Heart left ventricle (tissue), 16 donors: ENCODE measurements at regions not wholly inside any gene's neighbourhood (a gene's known extent, or its start where the extent isn't known, plus 50 kb on each side); places are given as distances from the start of the nearest gene placed in this dataset.

Source experiments
- ATAC-seq, 4 donors: fragments of 200-7000 bp; cut with Tn5 transposase; one replicate each; pipeline ENCODE4 v1.9.1; 2020 to 2022; ENCODE audit warnings: moderate library complexity in 4 of 4, mild to moderate bottlenecking in 3 of 4, moderate number of reproducible peaks in 1 of 4
- DNase-seq, 5 donors: peaks; one replicate each; pipeline ENCODE4 v3.0.0-alpha.2; 2020
- H3K27ac ChIP-seq, 12 donors: fragments of 200-600 bp; sonication (generic) in 4 of 12; one replicate each; pipeline versions ENCODE4 v1.5.0 to v1.8.0; 2016 to 2022; ENCODE audit warnings: mild to moderate bottlenecking in 2 of 12
- H3K27me3 ChIP-seq, 9 donors: fragments of 200-600 bp; sonication (generic) in 2 of 9; one replicate each; pipeline versions ENCODE4 v1.5.1 to v1.8.0; 2016 to 2022; ENCODE audit warnings: mild to moderate bottlenecking in 3 of 9
- H3K36me3 ChIP-seq, 9 donors: fragments of 200-600 bp; sonication (generic) in 2 of 9; one replicate each; pipeline versions ENCODE4 v1.5.0 to v1.8.0; 2018 to 2022; ENCODE audit warnings: mild to moderate bottlenecking in 2 of 9
- H3K4me1 ChIP-seq, 12 donors: fragments of 200-600 bp; sonication (generic) in 4 of 12; one replicate each; pipeline versions ENCODE4 v1.5.0 to v1.8.0; 2016 to 2022; ENCODE audit warnings: mild to moderate bottlenecking in 3 of 12
- H3K4me3 ChIP-seq, 12 donors: fragments of 200-600 bp; sonication (generic) in 4 of 12; one replicate each; pipeline versions ENCODE4 v1.5.0 to v1.8.0; 2017 to 2022; ENCODE audit warnings: mild to moderate bottlenecking in 9 of 12, moderate library complexity in 4 of 12
- H3K9me3 ChIP-seq, 12 donors: fragments of 200-600 bp; sonication (generic) in 4 of 12; one replicate each; pipeline versions ENCODE4 v1.5.0 to v1.8.0; 2016 to 2022; ENCODE audit warnings: mild to moderate bottlenecking in 1 of 12
- POLR2A ChIP-seq, 2 donors: fragments of 450-650 bp; IDR thresholded peaks; one replicate each; pipeline ENCODE4 v1.6.1; 2017; ENCODE audit warnings: antibody characterized with exemption in 2 of 2, mild to moderate bottlenecking in 2 of 2, moderate library complexity in 2 of 2
- WGBS, 4 donors: extraction: QIAGEN DNeasy Blood & Tissue Kit in 2 of 4; methylation state at CpG; one replicate each; pipeline versions ENCODE4 v1.1.5 to v1.1.7; 2013 to 2018; 5-methylcytosine and 5-hydroxymethylcytosine counted together
- intact Hi-C, 10 donors: fragments of 100-400 bp; cut with DNase I; formaldehyde crosslinking; loops; one replicate each; pipeline versions ENCODE4 v1.11.1 to v1.14.2; 2022
- TF ChIP-seq, protein P1 (sequence below), 12 donors: fragments of 200-600 bp; sonication (generic) in 4 of 12; IDR thresholded peaks; one replicate each; pipeline versions ENCODE4 v1.5.0 to v1.8.0; 2018 to 2022; ENCODE audit warnings: antibody characterized with exemption in 12 of 12, mild to moderate bottlenecking in 5 of 12
- donor health status: ischemic (EF 13 %, LVEDD 7.1; RV severe dilation, severe dysfunction).
- donor health status: healthy with polysubstance abuse.
- donor health status: DM: no; HTN: yes; CAD: no.
- donor health status: DM: no; HTN: no; CAD: no.
- donor health status: ischemic (EF 25% LVEDD 6.9; RV normal size, moderate dysfunction).
- donor health status: ischemic (EF 25% LVEDD 5.7; RV mildly dilated, moderate dysfunction).
- donor health status: healthy.
- donor health status: DM: yes; HTN: yes; CAD: no.
- donor health status: ischemic (EF 35%, LVEDD 5.7; RV mildly dilated, moderate dysfunction).
- donor health status: nonischemic (EF 11% LVEDD 7.7; RV severe dilation, severe dysfunction).
- donor health status: DM: yes; HTN: yes; CAD: no.
- donor health status: PGD.
- donor health status: ischemic (EF 29% LVEDD 5.4; RV normal size, mild dysfunction).
- donor health status: nonischemic (EF 23%, LVEDD 6.1; RV moderate dilation, normal function).

DNA sequence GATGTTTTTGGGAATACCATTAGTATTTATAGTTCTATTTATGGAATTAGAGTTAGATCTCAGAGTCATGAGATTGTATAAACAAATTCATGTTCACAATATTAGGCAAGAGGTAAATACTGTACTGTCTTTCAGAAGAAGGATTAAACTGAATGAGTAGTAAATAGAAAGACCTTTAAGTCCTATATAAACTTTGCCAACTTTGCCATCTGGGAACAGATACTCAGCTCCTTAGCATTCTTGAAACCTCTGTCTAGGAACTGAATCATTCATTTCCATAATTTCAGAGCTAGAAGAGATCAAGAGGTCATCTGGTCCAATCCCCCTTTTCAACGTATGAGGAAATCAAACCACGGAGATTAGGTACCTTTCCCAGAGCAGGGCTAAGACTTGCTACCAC is 141.1 kb downstream of the CAND1 start:
- Histone ChIP-seq H3K9me3 (peaks cover 0 to 18% (median 0%) of the 10 kb centered on the region in 12 donors), H3K4me1 (peaks cover 0 to 17% (median 5%) of the 10 kb centered on the region in 12 donors), H3K36me3 (no peaks in the 10 kb centered on the region), H3K27me3 (no peaks in the 10 kb centered on the region), H3K27ac (no peak overlapping the region), H3K4me3 (no peak overlapping the region)
- intact Hi-C loops, result loop anchor here in 6 of 10 donors (5.0 to 10.0 kb wide), 3 partner anchors 48 to 55 kb away; no protein-coding TSS in a partner anchor
- no peak for TF ChIP-seq POLR2A (IDR thresholded peaks at IDR 0.05)
- TF ChIP-seq, protein P1, sequence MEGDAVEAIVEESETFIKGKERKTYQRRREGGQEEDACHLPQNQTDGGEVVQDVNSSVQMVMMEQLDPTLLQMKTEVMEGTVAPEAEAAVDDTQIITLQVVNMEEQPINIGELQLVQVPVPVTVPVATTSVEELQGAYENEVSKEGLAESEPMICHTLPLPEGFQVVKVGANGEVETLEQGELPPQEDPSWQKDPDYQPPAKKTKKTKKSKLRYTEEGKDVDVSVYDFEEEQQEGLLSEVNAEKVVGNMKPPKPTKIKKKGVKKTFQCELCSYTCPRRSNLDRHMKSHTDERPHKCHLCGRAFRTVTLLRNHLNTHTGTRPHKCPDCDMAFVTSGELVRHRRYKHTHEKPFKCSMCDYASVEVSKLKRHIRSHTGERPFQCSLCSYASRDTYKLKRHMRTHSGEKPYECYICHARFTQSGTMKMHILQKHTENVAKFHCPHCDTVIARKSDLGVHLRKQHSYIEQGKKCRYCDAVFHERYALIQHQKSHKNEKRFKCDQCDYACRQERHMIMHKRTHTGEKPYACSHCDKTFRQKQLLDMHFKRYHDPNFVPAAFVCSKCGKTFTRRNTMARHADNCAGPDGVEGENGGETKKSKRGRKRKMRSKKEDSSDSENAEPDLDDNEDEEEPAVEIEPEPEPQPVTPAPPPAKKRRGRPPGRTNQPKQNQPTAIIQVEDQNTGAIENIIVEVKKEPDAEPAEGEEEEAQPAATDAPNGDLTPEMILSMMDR (IDR thresholded peaks at IDR 0.05), result no peak
- no peak for ATAC-seq
- no peak for DNase-seq
- WGBS, 4 donors, result 14 to 39% (median 24%) methylated on average over 2 of the region's 2 CpGs

DNA sequence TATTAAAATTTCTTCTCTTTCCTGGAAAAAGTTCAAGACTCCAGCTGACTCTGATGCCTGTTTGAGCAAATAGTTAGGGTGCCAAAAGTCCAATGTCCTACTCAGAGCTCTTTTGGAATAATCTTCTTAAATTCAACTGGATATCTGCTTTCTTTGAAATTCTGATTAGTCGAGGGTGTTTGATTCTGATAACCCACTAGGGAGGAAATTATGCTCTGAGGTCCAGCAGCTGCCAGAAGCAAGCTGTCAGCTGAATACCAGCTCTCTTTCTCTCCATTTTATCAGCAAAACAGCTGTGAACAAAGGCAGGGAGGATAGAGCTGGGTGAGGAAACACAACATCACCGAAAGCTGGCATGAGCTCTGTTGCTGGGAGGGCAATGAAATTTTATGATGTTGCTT is 141.5 kb downstream of the CAND1 start:
- no peak for DNase-seq
- no peak overlapping the region for H3K27ac ChIP-seq
- intact Hi-C loops, result loop anchor here in 6 of 10 donors (5.0 to 10.0 kb wide), 3 partner anchors 48 to 56 kb away; no protein-coding TSS in a partner anchor
- no peaks in the 10 kb centered on the region for H3K36me3 ChIP-seq
- no peak overlapping the region for H3K4me3 ChIP-seq
- no peaks in the 10 kb centered on the region for H3K27me3 ChIP-seq
- H3K9me3 ChIP-seq, result peaks cover 0 to 14% (median 0%) of the 10 kb centered on the region in 12 donors
- peaks cover 0 to 19% (median 5%) of the 10 kb centered on the region in 12 donors for H3K4me1 ChIP-seq
- TF ChIP-seq, protein P1 (IDR thresholded peaks at IDR 0.05), result no peak
- no peak for TF ChIP-seq POLR2A (IDR thresholded peaks at IDR 0.05)
- ATAC-seq, result no peak
- 0 to 14% (median 12%) methylated on average over 2 of the region's 2 CpGs for WGBS, 4 donors

DNA sequence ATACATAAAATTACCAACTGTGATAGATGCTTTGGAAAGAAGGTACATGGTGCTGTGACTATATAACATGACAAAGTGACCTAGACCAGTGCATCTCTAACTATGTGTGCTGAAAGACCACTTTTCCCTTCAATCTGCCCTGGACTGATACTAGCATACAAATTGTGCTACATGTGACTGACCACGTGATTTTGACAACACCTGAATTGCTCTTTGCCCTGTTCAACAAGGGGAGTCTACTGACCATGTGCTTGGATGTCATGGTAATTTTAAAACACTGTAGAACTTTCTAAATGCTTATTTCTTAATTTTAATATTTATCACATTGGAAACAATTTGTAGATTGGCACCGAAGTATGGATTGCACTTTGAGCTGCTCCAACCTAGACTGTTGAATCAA is 142.4 kb downstream of the CAND1 start:
- DNase-seq, result no peak
- intact Hi-C loops, result loop anchor here in 6 of 10 donors (5.0 to 10.0 kb wide), 3 partner anchors 49 to 57 kb away; no protein-coding TSS in a partner anchor
- Histone ChIP-seq H3K4me3 (no peak overlapping the region), H3K27me3 (no peaks in the 10 kb centered on the region), H3K36me3 (no peaks in the 10 kb centered on the region), H3K9me3 (peaks cover 0 to 8% (median 0%) of the 10 kb centered on the region in 12 donors), H3K4me1 (peaks cover 0 to 19% (median 5%) of the 10 kb centered on the region in 12 donors), H3K27ac (no peak overlapping the region)
- TF ChIP-seq, protein P1 (IDR thresholded peaks at IDR 0.05), result no peak
- TF ChIP-seq POLR2A (IDR thresholded peaks at IDR 0.05), result no peak
- WGBS, 4 donors, result 84 to 94% (median 85%) methylated on average over 2 of the region's 2 CpGs
- no peak for ATAC-seq

DNA sequence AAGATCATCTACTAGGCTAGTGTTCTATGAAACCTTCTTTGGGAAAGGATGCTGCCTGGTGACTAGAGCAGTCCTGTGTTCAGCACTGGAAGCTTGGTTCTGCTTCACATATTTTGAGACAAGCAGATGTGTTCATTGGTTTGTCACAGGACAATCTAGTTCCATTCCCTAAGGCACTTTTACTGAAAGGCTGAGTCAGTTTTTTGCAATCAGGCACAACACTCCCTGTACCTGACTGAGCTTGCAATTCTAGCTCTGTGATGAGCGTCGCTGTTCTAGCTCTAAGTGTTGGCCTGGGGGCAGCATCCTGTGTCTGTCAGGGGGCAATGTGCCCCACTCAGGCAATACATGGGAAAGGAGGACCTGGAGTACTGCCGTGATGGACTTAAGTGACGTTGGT is 144.4 kb downstream of the CAND1 start:
- no peaks in the 10 kb centered on the region for H3K27me3 ChIP-seq
- peaks cover 0 to 19% (median 5%) of the 10 kb centered on the region in 12 donors for H3K4me1 ChIP-seq
- no peaks in the 10 kb centered on the region for H3K36me3 ChIP-seq
- TF ChIP-seq, protein P1 (IDR thresholded peaks at IDR 0.05), result no peak
- TF ChIP-seq POLR2A (IDR thresholded peaks at IDR 0.05), result no peak
- WGBS, 4 donors, result 58 to 78% (median 74%) methylated on average over 4 of the region's 4 CpGs
- no peak overlapping the region for H3K27ac ChIP-seq
- no peak for DNase-seq
- H3K9me3 ChIP-seq, result peaks cover 0 to 6% (median 0%) of the 10 kb centered on the region in 12 donors
- ATAC-seq, result peak in 1 of 4 donors; percentile 16
- H3K4me3 ChIP-seq, result no peak overlapping the region
- intact Hi-C loops, result loop anchor here in 6 of 10 donors (5.0 to 10.0 kb wide), 3 partner anchors 51 to 59 kb away; no protein-coding TSS in a partner anchor
